ENCODE measurements at regions not wholly inside any gene's neighbourhood (a gene's known extent, or its start where the extent isn't known, plus 50 kb on each side); places are given as distances from the start of the nearest gene placed in this dataset.

- TF ChIP-seq, protein P1, sequence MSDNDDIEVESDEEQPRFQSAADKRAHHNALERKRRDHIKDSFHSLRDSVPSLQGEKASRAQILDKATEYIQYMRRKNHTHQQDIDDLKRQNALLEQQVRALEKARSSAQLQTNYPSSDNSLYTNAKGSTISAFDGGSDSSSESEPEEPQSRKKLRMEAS (IDR thresholded peaks at IDR 0.05; ENCODE audit: low read depth, low read length), result no peak
- TF ChIP-seq POLR2A (IDR thresholded peaks at IDR 0.05; ENCODE audit: extremely low read depth, insufficient read length) (no peak), MYC (IDR thresholded peaks at IDR 0.05; ENCODE audit: low read depth, low read length) (no peak)
- TF ChIP-seq, protein P2, sequence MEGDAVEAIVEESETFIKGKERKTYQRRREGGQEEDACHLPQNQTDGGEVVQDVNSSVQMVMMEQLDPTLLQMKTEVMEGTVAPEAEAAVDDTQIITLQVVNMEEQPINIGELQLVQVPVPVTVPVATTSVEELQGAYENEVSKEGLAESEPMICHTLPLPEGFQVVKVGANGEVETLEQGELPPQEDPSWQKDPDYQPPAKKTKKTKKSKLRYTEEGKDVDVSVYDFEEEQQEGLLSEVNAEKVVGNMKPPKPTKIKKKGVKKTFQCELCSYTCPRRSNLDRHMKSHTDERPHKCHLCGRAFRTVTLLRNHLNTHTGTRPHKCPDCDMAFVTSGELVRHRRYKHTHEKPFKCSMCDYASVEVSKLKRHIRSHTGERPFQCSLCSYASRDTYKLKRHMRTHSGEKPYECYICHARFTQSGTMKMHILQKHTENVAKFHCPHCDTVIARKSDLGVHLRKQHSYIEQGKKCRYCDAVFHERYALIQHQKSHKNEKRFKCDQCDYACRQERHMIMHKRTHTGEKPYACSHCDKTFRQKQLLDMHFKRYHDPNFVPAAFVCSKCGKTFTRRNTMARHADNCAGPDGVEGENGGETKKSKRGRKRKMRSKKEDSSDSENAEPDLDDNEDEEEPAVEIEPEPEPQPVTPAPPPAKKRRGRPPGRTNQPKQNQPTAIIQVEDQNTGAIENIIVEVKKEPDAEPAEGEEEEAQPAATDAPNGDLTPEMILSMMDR (IDR thresholded peaks at IDR 0.05; ENCODE audit: low read depth, low read length), result no peak
- no peak for DNase-seq (ENCODE audit: low read depth)
- H3K4me3 ChIP-seq (ENCODE audit: low read depth, low read length), result no peak overlapping the region
Observed at GRCh38 chr5:21236104-21236503, 1248.1 kb upstream of the CDH18 start.

GRCh38 chr5:21225223-21226064 is 1237.4 kb upstream of the CDH18 start:
- DNase-seq (ENCODE audit: low read depth), result no peak
- TF ChIP-seq POLR2A (IDR thresholded peaks at IDR 0.05; ENCODE audit: extremely low read depth, insufficient read length), result no peak
- TF ChIP-seq, protein P2 (IDR thresholded peaks at IDR 0.05; ENCODE audit: low read depth, low read length), result no peak
- no peak overlapping the region for H3K4me3 ChIP-seq (ENCODE audit: low read depth, low read length)

- no peak for DNase-seq (ENCODE audit: low read depth)
- no peak for TF ChIP-seq POLR2A (IDR thresholded peaks at IDR 0.05; ENCODE audit: extremely low read depth, insufficient read length)
- TF ChIP-seq, protein P1 (IDR thresholded peaks at IDR 0.05; ENCODE audit: low read depth, low read length), result no peak
- TF ChIP-seq, protein P2 (IDR thresholded peaks at IDR 0.05; ENCODE audit: low read depth, low read length), result no peak
- TF ChIP-seq MYC (IDR thresholded peaks at IDR 0.05; ENCODE audit: low read depth, low read length), result no peak
- H3K4me3 ChIP-seq (ENCODE audit: low read depth, low read length), result no peak overlapping the region
Observed at GRCh38 chr5:21221616-21222015, 1233.6 kb upstream of the CDH18 start.

- DNase-seq (ENCODE audit: low read depth), result no peak
- TF ChIP-seq, protein P2 (IDR thresholded peaks at IDR 0.05; ENCODE audit: low read depth, low read length), result no peak
- TF ChIP-seq MYC (IDR thresholded peaks at IDR 0.05; ENCODE audit: low read depth, low read length), result no peak
- TF ChIP-seq, protein P1 (IDR thresholded peaks at IDR 0.05; ENCODE audit: low read depth, low read length), result no peak
- no peak for TF ChIP-seq POLR2A (IDR thresholded peaks at IDR 0.05; ENCODE audit: extremely low read depth, insufficient read length)
Observed at GRCh38 chr5:21219966-21220365, 1232.0 kb upstream of the CDH18 start.

GRCh38 chr5:21219251-21219650 is 1231.3 kb upstream of the CDH18 start:
- no peak overlapping the region for H3K4me3 ChIP-seq (ENCODE audit: low read depth, low read length)
- DNase-seq (ENCODE audit: low read depth), result no peak
- no peak for TF ChIP-seq MYC (IDR thresholded peaks at IDR 0.05; ENCODE audit: low read depth, low read length)
- TF ChIP-seq POLR2A (IDR thresholded peaks at IDR 0.05; ENCODE audit: extremely low read depth, insufficient read length), result no peak
- TF ChIP-seq, protein P1 (IDR thresholded peaks at IDR 0.05; ENCODE audit: low read depth, low read length), result no peak
- TF ChIP-seq, protein P2 (IDR thresholded peaks at IDR 0.05; ENCODE audit: low read depth, low read length), result no peak

More at GRCh38 chr5:21219966-21220365, 1232.0 kb upstream of the CDH18 start:
- H3K4me3 ChIP-seq (ENCODE audit: low read depth, low read length), result no peak overlapping the region
